ENCODE measurements at regions not wholly inside any gene's neighbourhood (a gene's known extent, or its start where the extent isn't known, plus 50 kb on each side); places are given as distances from the start of the nearest gene placed in this dataset.

GRCh38 chr18:46411867-46412690, 244.9 kb downstream of the LOXHD1 start:
- DNase-seq (ENCODE audit: low read depth), result no peak

GRCh38 chr18:46412916-46413315, 244.1 kb downstream of the LOXHD1 start:
- DNase-seq (ENCODE audit: low read depth), result no peak

GRCh38 chr18:46413684-46414083, 243.3 kb downstream of the LOXHD1 start:
- no peak for DNase-seq (ENCODE audit: low read depth)

- DNase-seq (ENCODE audit: low read depth), result no peak
Measured at GRCh38 chr18:46414863-46415262, 242.2 kb downstream of the LOXHD1 start.

- DNase-seq (ENCODE audit: low read depth), result no peak
Measured at GRCh38 chr18:46415532-46416252, 241.3 kb downstream of the LOXHD1 start.

GRCh38 chr18:46416706-46417638, 240.0 kb downstream of the LOXHD1 start:
- no peak for DNase-seq (ENCODE audit: low read depth)

GRCh38 chr18:46418663-46419260, 238.3 kb downstream of the LOXHD1 start:
- DNase-seq (ENCODE audit: low read depth), result no peak

GRCh38 chr18:46419391-46420141, 237.5 kb downstream of the LOXHD1 start:
- DNase-seq (ENCODE audit: low read depth), result no peak

GRCh38 chr18:46421973-46422551, 235.0 kb downstream of the LOXHD1 start:
- DNase-seq (ENCODE audit: low read depth), result no peak

- no peak for DNase-seq (ENCODE audit: low read depth)
Measured at GRCh38 chr18:46422552-46423055, 234.4 kb downstream of the LOXHD1 start.

- no peak for DNase-seq (ENCODE audit: low read depth)
Measured at GRCh38 chr18:46423226-46423805, 233.7 kb downstream of the LOXHD1 start.

- no peak for DNase-seq (ENCODE audit: low read depth)
Measured at GRCh38 chr18:46424898-46425297, 232.1 kb downstream of the LOXHD1 start.

- DNase-seq (ENCODE audit: low read depth), result no peak
Measured at GRCh38 chr18:46425511-46425910, 231.5 kb downstream of the LOXHD1 start.

- DNase-seq (ENCODE audit: low read depth), result no peak
Measured at GRCh38 chr18:46426021-46426678, 230.9 kb downstream of the LOXHD1 start.

- no peak for DNase-seq (ENCODE audit: low read depth)
Measured at GRCh38 chr18:46426679-46427047, 230.4 kb downstream of the LOXHD1 start.
